HG03060 (cell line): ENCODE measurements at regions not wholly inside any gene's neighbourhood (a gene's known extent, or its start where the extent isn't known, plus 50 kb on each side); places are given as distances from the start of the nearest gene placed in this dataset.
"Not testable (repeated sequence)": the region's sequence is repeated elsewhere in the genome, so short reads cannot be mapped to it uniquely, and the experiment has no call there.

Experiments used
- ATAC-seq: cut with Tn5 transposase; IDR thresholded peaks from one replicate; pipeline ENCODE4 v1.9.1; 2021; ENCODE audit warnings: low read depth, moderate number of reproducible peaks; ENCODE audit not compliant: unreplicated experiment

- no peak for ATAC-seq
Measured at GRCh38 chr6:139713424-139713823, 339.0 kb upstream of the CITED2 start.

GRCh38 chr6:139712830-139713229, 338.4 kb upstream of the CITED2 start:
- ATAC-seq = no peak

- no peak for ATAC-seq
Measured at GRCh38 chr6:139711804-139712585, 337.5 kb upstream of the CITED2 start.

GRCh38 chr6:139710556-139710955, 336.1 kb upstream of the CITED2 start:
- ATAC-seq = no peak

- ATAC-seq = no peak
Measured at GRCh38 chr6:139708337-139709199, 334.1 kb upstream of the CITED2 start.

- ATAC-seq = no peak
Measured at GRCh38 chr6:139706912-139707311, 332.5 kb upstream of the CITED2 start.

- ATAC-seq = no peak
Measured at GRCh38 chr6:139705284-139705683, 330.8 kb upstream of the CITED2 start.

GRCh38 chr6:139703780-139704179, 329.3 kb upstream of the CITED2 start:
- ATAC-seq = no peak

GRCh38 chr6:139702706-139703105, 328.3 kb upstream of the CITED2 start:
- no peak for ATAC-seq

GRCh38 chr6:139701695-139702094, 327.2 kb upstream of the CITED2 start:
- ATAC-seq = no peak

- no peak for ATAC-seq
Measured at GRCh38 chr6:139701003-139701402, 326.6 kb upstream of the CITED2 start.

GRCh38 chr6:139699911-139700310, 325.5 kb upstream of the CITED2 start:
- ATAC-seq = no peak

GRCh38 chr6:139699335-139699734, 324.9 kb upstream of the CITED2 start:
- ATAC-seq = no peak

- no peak for ATAC-seq
Measured at GRCh38 chr6:139698526-139699176, 324.2 kb upstream of the CITED2 start.

GRCh38 chr6:139697856-139698255, 323.4 kb upstream of the CITED2 start:
- ATAC-seq = not testable (repeated sequence)

GRCh38 chr6:139696991-139697390, 322.5 kb upstream of the CITED2 start:
- not testable (repeated sequence) for ATAC-seq

- no peak for ATAC-seq
Measured at GRCh38 chr6:139695361-139695760, 320.9 kb upstream of the CITED2 start.

GRCh38 chr6:139693735-139694134, 319.3 kb upstream of the CITED2 start:
- ATAC-seq = no peak

GRCh38 chr6:139690007-139690406, 315.6 kb upstream of the CITED2 start:
- no peak for ATAC-seq

GRCh38 chr6:139687055-139687454, 312.6 kb upstream of the CITED2 start:
- ATAC-seq = no peak

- no peak for ATAC-seq
Measured at GRCh38 chr6:139686308-139686707, 311.9 kb upstream of the CITED2 start.
